ENCODE measurements at regions not wholly inside any gene's neighbourhood (a gene's known extent, or its start where the extent isn't known, plus 50 kb on each side); places are given as distances from the start of the nearest gene placed in this dataset.

GRCh38 chr4:62429297-62429696 is 1229.2 kb downstream of the ADGRL3 start:
- H3K9ac ChIP-seq (ENCODE audit: low read length): no peak overlapping the region
- no peak overlapping the region for H3K4me2 ChIP-seq (ENCODE audit: low read length)
- no peak overlapping the region for H3K23ac ChIP-seq (ENCODE audit: low read length)
- H4K12ac ChIP-seq (ENCODE audit: low read depth, low read length): no peak overlapping the region
- no peak overlapping the region for H3K27ac ChIP-seq (ENCODE audit: low read depth, low read length)
- no peak overlapping the region for H4K91ac ChIP-seq (ENCODE audit: low read depth, low read length)
- H2BK120ac ChIP-seq (ENCODE audit: insufficient read depth, low read length, poor library complexity): no peak overlapping the region
- no peaks in the 10 kb centered on the region for H3K36me3 ChIP-seq (ENCODE audit: control insufficient read depth in 1 of 2, insufficient read depth in 2 of 2, low read length in 2 of 2)
- H3K79me1 ChIP-seq (ENCODE audit: low read length): no peaks in the 10 kb centered on the region
- no peak overlapping the region for H2AK5ac ChIP-seq (ENCODE audit: low read length)
- H3K4me3 ChIP-seq (ENCODE audit: low read depth, low read length): no peak overlapping the region
- no peak overlapping the region for H4K8ac ChIP-seq (ENCODE audit: low read depth, low read length)
- no CpG with 5 or more reads among the region's 5 CpGs for WGBS (ENCODE audit: extremely low coverage, insufficient coverage, insufficient read length)
- no peak overlapping the region for H3K14ac ChIP-seq (ENCODE audit: low read length)
- H3K79me2 ChIP-seq (ENCODE audit: control insufficient read depth, insufficient read depth, low read length, poor library complexity): no peaks in the 10 kb centered on the region
- H3K27me3 ChIP-seq (ENCODE audit: insufficient read depth, low read length): no peaks in the 10 kb centered on the region
- no peaks in the 10 kb centered on the region for H3K4me1 ChIP-seq (ENCODE audit: control insufficient read depth in 1 of 2, insufficient read depth in 2 of 2, low read length in 2 of 2)
- no peak for DNase-seq
- H3K9me3 ChIP-seq (ENCODE audit: insufficient read depth, low read depth, low read length): no peaks in the 10 kb centered on the region
- no peak overlapping the region for H3K18ac ChIP-seq (ENCODE audit: low read length)
- H2BK5ac ChIP-seq (ENCODE audit: low read depth, low read length, poor library complexity): no peak overlapping the region
- H3K4ac ChIP-seq (ENCODE audit: low read depth, low read length): no peak overlapping the region
- H2BK12ac ChIP-seq (ENCODE audit: low read length): no peak overlapping the region
- no peak overlapping the region for H2AFZ ChIP-seq (ENCODE audit: insufficient read depth, low read length, poor library complexity)

- no peak for DNase-seq
- no peak overlapping the region for H2AK5ac ChIP-seq (ENCODE audit: low read length)
- no peak overlapping the region for H2BK120ac ChIP-seq (ENCODE audit: insufficient read depth, low read length, poor library complexity)
- H3K4me1 ChIP-seq (ENCODE audit: control insufficient read depth in 1 of 2, insufficient read depth in 2 of 2, low read length in 2 of 2): no peaks in the 10 kb centered on the region
- H2BK5ac ChIP-seq (ENCODE audit: low read depth, low read length, poor library complexity): no peak overlapping the region
- no peaks in the 10 kb centered on the region for H3K27me3 ChIP-seq (ENCODE audit: insufficient read depth, low read length)
- H3K79me2 ChIP-seq (ENCODE audit: control insufficient read depth, insufficient read depth, low read length, poor library complexity): no peaks in the 10 kb centered on the region
- H3K9me3 ChIP-seq (ENCODE audit: insufficient read depth, low read depth, low read length): no peaks in the 10 kb centered on the region
- no peak overlapping the region for H2AFZ ChIP-seq (ENCODE audit: insufficient read depth, low read length, poor library complexity)
- H3K27ac ChIP-seq (ENCODE audit: low read depth, low read length): no peak overlapping the region
- H4K12ac ChIP-seq (ENCODE audit: low read depth, low read length): no peak overlapping the region
- H3K9ac ChIP-seq (ENCODE audit: low read length): no peak overlapping the region
- H4K91ac ChIP-seq (ENCODE audit: low read depth, low read length): no peak overlapping the region
- H3K79me1 ChIP-seq (ENCODE audit: low read length): no peaks in the 10 kb centered on the region
- H3K4me2 ChIP-seq (ENCODE audit: low read length): no peak overlapping the region
- H3K36me3 ChIP-seq (ENCODE audit: control insufficient read depth in 1 of 2, insufficient read depth in 2 of 2, low read length in 2 of 2): no peaks in the 10 kb centered on the region
- no peak overlapping the region for H3K4ac ChIP-seq (ENCODE audit: low read depth, low read length)
- no peak overlapping the region for H4K8ac ChIP-seq (ENCODE audit: low read depth, low read length)
- H3K14ac ChIP-seq (ENCODE audit: low read length): no peak overlapping the region
- no peak overlapping the region for H3K4me3 ChIP-seq (ENCODE audit: low read depth, low read length)
- no peak overlapping the region for H3K18ac ChIP-seq (ENCODE audit: low read length)
- H3K23ac ChIP-seq (ENCODE audit: low read length): no peak overlapping the region
- no CpG with 5 or more reads among the region's 1 CpG for WGBS (ENCODE audit: extremely low coverage, insufficient coverage, insufficient read length)
- no peak overlapping the region for H2BK12ac ChIP-seq (ENCODE audit: low read length)
These were observed 1215.1 kb downstream of the ADGRL3 start for GRCh38 chr4:62415256-62415655.

GRCh38 chr4:62414563-62414962 is 1214.4 kb downstream of the ADGRL3 start:
- H3K4me2 ChIP-seq (ENCODE audit: low read length): no peak overlapping the region
- no peak overlapping the region for H4K12ac ChIP-seq (ENCODE audit: low read depth, low read length)
- H2BK12ac ChIP-seq (ENCODE audit: low read length): no peak overlapping the region
- H2BK120ac ChIP-seq (ENCODE audit: insufficient read depth, low read length, poor library complexity): no peak overlapping the region
- H3K23ac ChIP-seq (ENCODE audit: low read length): no peak overlapping the region
- H3K4ac ChIP-seq (ENCODE audit: low read depth, low read length): no peak overlapping the region
- no peak overlapping the region for H4K8ac ChIP-seq (ENCODE audit: low read depth, low read length)
- no peaks in the 10 kb centered on the region for H3K79me2 ChIP-seq (ENCODE audit: control insufficient read depth, insufficient read depth, low read length, poor library complexity)
- H3K9ac ChIP-seq (ENCODE audit: low read length): no peak overlapping the region
- H3K27ac ChIP-seq (ENCODE audit: low read depth, low read length): no peak overlapping the region
- no peak overlapping the region for H3K4me3 ChIP-seq (ENCODE audit: low read depth, low read length)
- no peak for DNase-seq
- H3K4me1 ChIP-seq (ENCODE audit: control insufficient read depth in 1 of 2, insufficient read depth in 2 of 2, low read length in 2 of 2): no peaks in the 10 kb centered on the region
- no peak overlapping the region for H2AK5ac ChIP-seq (ENCODE audit: low read length)
- no peak overlapping the region for H3K18ac ChIP-seq (ENCODE audit: low read length)
- H3K9me3 ChIP-seq (ENCODE audit: insufficient read depth, low read depth, low read length): no peaks in the 10 kb centered on the region
- no peaks in the 10 kb centered on the region for H3K36me3 ChIP-seq (ENCODE audit: control insufficient read depth in 1 of 2, insufficient read depth in 2 of 2, low read length in 2 of 2)
- no peaks in the 10 kb centered on the region for H3K27me3 ChIP-seq (ENCODE audit: insufficient read depth, low read length)
- no peak overlapping the region for H4K91ac ChIP-seq (ENCODE audit: low read depth, low read length)
- no peaks in the 10 kb centered on the region for H3K79me1 ChIP-seq (ENCODE audit: low read length)
- no peak overlapping the region for H2BK5ac ChIP-seq (ENCODE audit: low read depth, low read length, poor library complexity)
- no peak overlapping the region for H3K14ac ChIP-seq (ENCODE audit: low read length)
- no peak overlapping the region for H2AFZ ChIP-seq (ENCODE audit: insufficient read depth, low read length, poor library complexity)

GRCh38 chr4:62410371-62411003 is 1210.4 kb downstream of the ADGRL3 start:
- no peak overlapping the region for H2AFZ ChIP-seq (ENCODE audit: insufficient read depth, low read length, poor library complexity)
- H3K4me3 ChIP-seq (ENCODE audit: low read depth, low read length): no peak overlapping the region
- no peak overlapping the region for H2BK5ac ChIP-seq (ENCODE audit: low read depth, low read length, poor library complexity)
- no peak overlapping the region for H2BK120ac ChIP-seq (ENCODE audit: insufficient read depth, low read length, poor library complexity)
- H2AK5ac ChIP-seq (ENCODE audit: low read length): no peak overlapping the region
- H3K9me3 ChIP-seq (ENCODE audit: insufficient read depth, low read depth, low read length): no peaks in the 10 kb centered on the region
- H3K14ac ChIP-seq (ENCODE audit: low read length): no peak overlapping the region
- H3K18ac ChIP-seq (ENCODE audit: low read length): no peak overlapping the region
- no peak overlapping the region for H3K23ac ChIP-seq (ENCODE audit: low read length)
- H3K4me2 ChIP-seq (ENCODE audit: low read length): no peak overlapping the region
- no peaks in the 10 kb centered on the region for H3K27me3 ChIP-seq (ENCODE audit: insufficient read depth, low read length)
- no peak overlapping the region for H2BK12ac ChIP-seq (ENCODE audit: low read length)
- H3K79me1 ChIP-seq (ENCODE audit: low read length): no peaks in the 10 kb centered on the region
- H4K12ac ChIP-seq (ENCODE audit: low read depth, low read length): no peak overlapping the region
- DNase-seq: no peak
- H4K91ac ChIP-seq (ENCODE audit: low read depth, low read length): no peak overlapping the region
- H3K79me2 ChIP-seq (ENCODE audit: control insufficient read depth, insufficient read depth, low read length, poor library complexity): no peaks in the 10 kb centered on the region
- H4K8ac ChIP-seq (ENCODE audit: low read depth, low read length): no peak overlapping the region
- WGBS (ENCODE audit: extremely low coverage, insufficient coverage, insufficient read length): no CpG with 5 or more reads among the region's 3 CpGs
- no peak overlapping the region for H3K4ac ChIP-seq (ENCODE audit: low read depth, low read length)
- H3K9ac ChIP-seq (ENCODE audit: low read length): no peak overlapping the region
- no peaks in the 10 kb centered on the region for H3K36me3 ChIP-seq (ENCODE audit: control insufficient read depth in 1 of 2, insufficient read depth in 2 of 2, low read length in 2 of 2)
- H3K27ac ChIP-seq (ENCODE audit: low read depth, low read length): no peak overlapping the region
- H3K4me1 ChIP-seq (ENCODE audit: control insufficient read depth in 1 of 2, insufficient read depth in 2 of 2, low read length in 2 of 2): no peaks in the 10 kb centered on the region

All from trophoblast cell (in vitro differentiated cells and primary cell).